ENCODE measurements at regions not wholly inside any gene's neighbourhood (a gene's known extent, or its start where the extent isn't known, plus 50 kb on each side); places are given as distances from the start of the nearest gene placed in this dataset.

- TF ChIP-seq POLR2A (IDR thresholded peaks at IDR 0.05; ENCODE audit: low read depth, low read length) (no peak), CTCF (IDR thresholded peaks at IDR 0.05; ENCODE audit: extremely low read depth in 1 of 2, insufficient read depth in 1 of 2, low read depth in 1 of 2, low read length in 2 of 2) (no peak), POLR2AphosphoS5 (IDR thresholded peaks at IDR 0.05; ENCODE audit: insufficient read depth, low read depth, low read length) (no peak), MYC (IDR thresholded peaks at IDR 0.05; ENCODE audit: low read depth, low read length) (no peak)
These were observed 529.6 kb downstream of the NR4A2 start for GRCh38 chr2:155802888-155803287.
